Cardiac fibroblast (primary cell): ENCODE measurements at regions not wholly inside any gene's neighbourhood (a gene's known extent, or its start where the extent isn't known, plus 50 kb on each side); places are given as distances from the start of the nearest gene placed in this dataset.

Experiments used
- DNase-seq, 2 donors: peaks; one replicate each; pipeline versions ENCODE4 v3.0.0 to v3.0.0-alpha.2; 2010; ENCODE audit warnings: low read depth in 2 of 2
- H3K4me3 ChIP-seq, 2 donors: replicated peaks in 1 of 2; 1 replicate in 1 of 2; 2 replicates in 1 of 2; pipeline ENCODE4 v1.5.1; 2011; ENCODE audit warnings: low read depth in 2 of 2, low read length in 2 of 2, mild to moderate bottlenecking in 2 of 2, moderate library complexity in 1 of 2
- CTCF ChIP-seq: IDR thresholded peaks from one replicate; pipeline ENCODE4 v1.5.1; 2011; ENCODE audit warnings: low read depth, mild to moderate bottlenecking, low read length, inconsistent platforms

GRCh38 chr10:60677531-60678129 lies 100.6 kb upstream of the CDK1 start:
- TF ChIP-seq CTCF: no peak
- DNase-seq: no peak

GRCh38 chr10:60675236-60675635 lies 103.0 kb upstream of the CDK1 start:
- no peak overlapping the region for H3K4me3 ChIP-seq
- TF ChIP-seq CTCF: no peak
- no peak for DNase-seq

More at GRCh38 chr10:60677531-60678129, 100.6 kb upstream of the CDK1 start:
- no peak overlapping the region for H3K4me3 ChIP-seq

GRCh38 chr10:60669501-60669900 lies 108.8 kb upstream of the CDK1 start:
- no peak overlapping the region for H3K4me3 ChIP-seq
- DNase-seq: no peak
- no peak for TF ChIP-seq CTCF

GRCh38 chr10:60666221-60666620 lies 112.1 kb upstream of the CDK1 start:
- TF ChIP-seq CTCF: no peak
- DNase-seq: peak; percentile 59 to 69
- no peak overlapping the region for H3K4me3 ChIP-seq

- DNase-seq: peak in 1 of 2 donors; percentile 31
- TF ChIP-seq CTCF: no peak
These were observed 113.4 kb upstream of the CDK1 start for GRCh38 chr10:60664859-60665258.

GRCh38 chr10:60663850-60664249 lies 114.4 kb upstream of the CDK1 start:
- no peak for DNase-seq
- no peak overlapping the region for H3K4me3 ChIP-seq
- no peak for TF ChIP-seq CTCF

More at GRCh38 chr10:60664859-60665258, 113.4 kb upstream of the CDK1 start:
- H3K4me3 ChIP-seq: no peak overlapping the region
